KMS-11 (cell line): ENCODE measurements at regions not wholly inside any gene's neighbourhood (a gene's known extent, or its start where the extent isn't known, plus 50 kb on each side); places are given as distances from the start of the nearest gene placed in this dataset.
"Not testable (repeated sequence)": the region's sequence is repeated elsewhere in the genome, so short reads cannot be mapped to it uniquely, and the experiment has no call there.

ENCODE experiments used
- H2AFZ ChIP-seq: fragments of 200-600 bp; sonication (generic); 2 replicates; pipeline ENCODE4 v1.6.1; 2016; ENCODE audit warnings: antibody characterized with exemption, mixed run types, low read depth
- H3K27ac ChIP-seq: fragments of 200-600 bp; sonication (generic); 2 replicates; pipeline ENCODE4 v1.6.1; 2016; ENCODE audit warnings: mild to moderate bottlenecking, mixed run types
- H3K27me3 ChIP-seq: fragments of 200-600 bp; sonication (generic); 2 replicates; pipeline ENCODE4 v1.6.1; 2017; ENCODE audit warnings: mild to moderate bottlenecking, low read depth, mixed run types, moderate library complexity; ENCODE audit not compliant: insufficient read depth
- H3K36me3 ChIP-seq: fragments of 200-600 bp; sonication (generic); 2 replicates; pipeline ENCODE4 v1.6.1; 2017; ENCODE audit warnings: mild to moderate bottlenecking, mixed run types; ENCODE audit not compliant: insufficient read depth
- H3K4me1 ChIP-seq: fragments of 200-600 bp; sonication (generic); 2 replicates; pipeline ENCODE4 v1.6.1; 2016; ENCODE audit warnings: mild to moderate bottlenecking, low read depth, mixed run types; ENCODE audit not compliant: poor library complexity, severe bottlenecking
- H3K4me2 ChIP-seq: fragments of 200-600 bp; sonication (generic); 2 replicates; pipeline ENCODE4 v1.7.0; 2016; ENCODE audit warnings: mild to moderate bottlenecking, mixed run types
- H3K4me3 ChIP-seq: fragments of 200-600 bp; sonication (generic); IDR thresholded peaks from 2 replicates; pipeline ENCODE4 v1.6.1; 2017; ENCODE audit warnings: low read depth, low read length, mixed read lengths; ENCODE audit not compliant: insufficient read depth
- H3K79me2 ChIP-seq: fragments of 200-600 bp; sonication (generic); 2 replicates; pipeline ENCODE4 v1.6.1; 2016; ENCODE audit warnings: low read depth, mixed run types; ENCODE audit not compliant: insufficient read depth
- H3K9ac ChIP-seq: fragments of 200-600 bp; sonication (generic); 2 replicates; pipeline ENCODE4 v1.6.1; 2016; ENCODE audit warnings: mild to moderate bottlenecking, mixed run types
- H4K20me1 ChIP-seq: fragments of 200-600 bp; sonication (generic); 2 replicates; pipeline ENCODE4 v1.6.1; 2016; ENCODE audit warnings: mild to moderate bottlenecking, mixed run types; ENCODE audit not compliant: insufficient read depth
- CTCF ChIP-seq: fragments of 200-600 bp; sonication (generic); conservative IDR thresholded peaks from 2 replicates; pipeline ENCODE4 v1.6.1; 2017; ENCODE audit warnings: low read depth, mild to moderate bottlenecking, antibody characterized with exemption, low read length, moderate library complexity, mixed read lengths

DNA sequence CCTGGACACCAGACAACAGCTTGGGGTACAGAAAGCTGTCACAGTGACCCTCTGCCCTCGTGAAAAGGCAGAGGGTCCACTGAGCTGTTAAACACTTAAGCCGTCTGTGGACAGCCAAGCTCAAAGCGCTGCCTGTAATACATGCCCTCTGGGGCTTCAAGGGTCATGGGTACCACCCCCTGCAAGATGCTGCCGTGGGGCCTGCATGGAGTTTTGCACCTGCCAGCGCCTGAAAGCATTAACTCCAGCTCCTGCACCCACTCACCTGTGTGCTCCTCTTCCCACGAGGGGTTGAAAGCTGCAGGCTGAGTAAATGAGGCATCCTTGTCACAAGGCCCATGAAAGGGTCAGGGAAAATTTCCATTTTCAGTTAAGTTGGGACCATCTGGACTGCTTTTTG lies 70.6 kb upstream of the PHLPP1 start:
- no peaks in the 10 kb centered on the region for H3K79me2 ChIP-seq
- H4K20me1 ChIP-seq: no peaks in the 10 kb centered on the region
- no peaks in the 10 kb centered on the region for H3K27me3 ChIP-seq
- no peak overlapping the region for H3K4me3 ChIP-seq
- no peak overlapping the region for H2AFZ ChIP-seq
- no peak overlapping the region for H3K9ac ChIP-seq
- H3K36me3 ChIP-seq: no peaks in the 10 kb centered on the region
- H3K4me2 ChIP-seq: no peak overlapping the region
- TF ChIP-seq CTCF: no peak
- H3K27ac ChIP-seq: no peak overlapping the region
- H3K4me1 ChIP-seq: no peaks in the 10 kb centered on the region

GRCh38 chr18:62647179-62647578 lies 68.2 kb upstream of the PHLPP1 start:
- Histone ChIP-seq H3K27ac (no peak overlapping the region), H3K4me1 (no peaks in the 10 kb centered on the region), H3K4me2 (no peak overlapping the region), H3K79me2 (no peaks in the 10 kb centered on the region), H3K36me3 (no peaks in the 10 kb centered on the region), H3K27me3 (no peaks in the 10 kb centered on the region), H3K9ac (no peak overlapping the region), H4K20me1 (no peaks in the 10 kb centered on the region), H3K4me3 (no peak overlapping the region), H2AFZ (no peak overlapping the region)
- TF ChIP-seq CTCF: no peak

DNA sequence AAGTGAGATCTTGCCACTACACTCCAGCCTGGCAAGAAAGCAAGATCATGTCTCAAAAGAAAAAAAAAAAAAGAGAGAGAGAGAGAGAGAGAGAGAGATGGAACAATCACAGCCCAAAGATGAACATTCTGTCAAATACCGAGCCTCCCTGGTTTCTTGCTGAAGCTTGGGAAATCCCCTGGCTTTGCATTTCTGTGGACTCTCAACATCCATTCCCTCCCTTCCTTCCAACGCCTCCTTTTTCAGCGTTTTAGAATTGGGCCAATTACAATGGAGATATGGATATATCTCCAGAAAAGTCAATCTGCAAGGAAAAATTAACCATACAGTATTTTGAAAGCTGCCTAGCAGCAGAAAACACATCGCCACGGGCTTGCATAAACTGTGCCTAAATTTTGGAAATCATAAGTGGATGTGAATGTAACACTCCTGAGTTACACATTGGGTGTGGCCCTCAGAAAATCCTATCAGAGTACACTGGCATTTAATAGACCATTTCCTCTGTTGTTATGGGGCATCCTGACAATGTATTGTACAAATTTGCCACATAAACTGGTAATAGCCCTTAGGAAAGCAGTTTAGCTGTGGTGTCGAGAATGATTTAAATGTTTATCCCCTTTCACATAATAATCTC lies 67.2 kb upstream of the PHLPP1 start:
- no peaks in the 10 kb centered on the region for H4K20me1 ChIP-seq
- H3K4me1 ChIP-seq: no peaks in the 10 kb centered on the region
- TF ChIP-seq CTCF: no peak
- H2AFZ ChIP-seq: no peak overlapping the region
- H3K4me2 ChIP-seq: no peak overlapping the region
- no peaks in the 10 kb centered on the region for H3K36me3 ChIP-seq
- no peaks in the 10 kb centered on the region for H3K79me2 ChIP-seq
- H3K27ac ChIP-seq: no peak overlapping the region
- no peak overlapping the region for H3K4me3 ChIP-seq
- no peak overlapping the region for H3K9ac ChIP-seq
- H3K27me3 ChIP-seq: no peaks in the 10 kb centered on the region

DNA sequence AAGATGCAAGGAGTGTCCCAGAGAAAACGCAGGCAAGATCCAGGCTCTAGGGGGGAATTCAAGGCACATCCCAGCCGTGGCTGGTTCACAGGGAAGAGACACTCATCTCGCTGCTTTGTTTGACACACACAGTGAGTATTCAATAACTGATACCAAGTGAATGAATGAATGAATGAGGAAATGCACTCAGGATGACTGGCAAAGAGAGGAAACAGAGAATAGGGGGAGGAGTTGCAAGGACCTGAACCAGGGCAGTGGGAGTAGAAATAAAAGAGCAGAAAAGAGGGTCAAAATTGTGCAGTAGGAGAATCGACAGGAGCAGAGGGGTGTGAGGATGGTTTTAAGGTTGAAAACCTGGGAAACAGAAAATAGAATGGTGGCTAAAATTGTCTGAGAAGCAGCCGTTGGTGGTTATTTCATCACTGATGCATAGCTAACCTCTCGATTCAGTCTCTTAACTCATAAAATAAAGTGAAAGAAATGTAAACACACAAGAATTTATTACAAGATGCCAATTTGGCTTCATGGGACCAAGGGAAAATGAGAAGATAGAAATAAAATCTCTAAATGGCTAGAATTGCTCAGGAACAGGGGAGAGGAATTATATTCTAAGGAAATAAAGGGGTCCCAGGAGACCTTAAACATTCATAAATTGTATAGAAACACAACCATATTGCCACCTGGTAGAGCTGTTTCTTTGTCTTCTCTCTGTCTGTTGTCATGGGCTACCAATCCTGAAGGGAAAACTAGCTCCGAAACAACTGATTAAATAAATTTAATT lies 63.9 kb upstream of the PHLPP1 start:
- H3K79me2 ChIP-seq: no peaks in the 10 kb centered on the region
- H3K4me1 ChIP-seq: no peaks in the 10 kb centered on the region
- no peaks in the 10 kb centered on the region for H3K27me3 ChIP-seq
- H3K27ac ChIP-seq: no peak overlapping the region
- no peak overlapping the region for H3K4me3 ChIP-seq
- H4K20me1 ChIP-seq: no peaks in the 10 kb centered on the region
- H3K36me3 ChIP-seq: no peaks in the 10 kb centered on the region
- no peak overlapping the region for H3K4me2 ChIP-seq
- TF ChIP-seq CTCF: no peak
- no peak overlapping the region for H3K9ac ChIP-seq
- H2AFZ ChIP-seq: no peak overlapping the region

- not testable (repeated sequence) for H3K27ac ChIP-seq, H3K4me1 ChIP-seq, H3K9ac ChIP-seq, H3K27me3 ChIP-seq, H4K20me1 ChIP-seq, H3K4me2 ChIP-seq, H2AFZ ChIP-seq, H3K4me3 ChIP-seq, H3K79me2 ChIP-seq, H3K36me3 ChIP-seq
These were observed 63.2 kb upstream of the PHLPP1 start for GRCh38 chr18:62652057-62652629.
